ENCODE measurements at regions not wholly inside any gene's neighbourhood (a gene's known extent, or its start where the extent isn't known, plus 50 kb on each side); places are given as distances from the start of the nearest gene placed in this dataset.

GRCh38 chr21:15514073-15514946 is 215.5 kb upstream of the USP25 start:
- intact Hi-C loops (cut with DNase I) = no loop called here

GRCh38 chr21:15515908-15516307 is 213.9 kb upstream of the USP25 start:
- intact Hi-C loops (cut with DNase I) = no loop called here
- ATAC-seq = no peak

More at GRCh38 chr21:15514073-15514946, 215.5 kb upstream of the USP25 start:
- DNase-seq (ENCODE audit: missing footprints) = no peak
- ATAC-seq = no peak

GRCh38 chr21:15517394-15517793 is 212.4 kb upstream of the USP25 start:
- DNase-seq (ENCODE audit: missing footprints) (no peak), ATAC-seq (no peak)
- intact Hi-C loops (cut with DNase I) = no loop called here

More at GRCh38 chr21:15515908-15516307, 213.9 kb upstream of the USP25 start:
- no peak for DNase-seq (ENCODE audit: missing footprints)

- no peak for ATAC-seq
- intact Hi-C loops (cut with DNase I) = no loop called here
- no peak for DNase-seq (ENCODE audit: missing footprints)
These were observed 208.8 kb upstream of the USP25 start for GRCh38 chr21:15520811-15521643.

- intact Hi-C loops (cut with DNase I) = no loop called here
- DNase-seq (ENCODE audit: missing footprints) = no peak
- ATAC-seq = no peak
These were observed 208.2 kb upstream of the USP25 start for GRCh38 chr21:15521644-15522001.

- ATAC-seq (no peak), DNase-seq (ENCODE audit: missing footprints) (no peak)
- intact Hi-C loops (cut with DNase I) = no loop called here
These were observed 207.6 kb upstream of the USP25 start for GRCh38 chr21:15522148-15522547.

GRCh38 chr21:15524855-15525254 is 204.9 kb upstream of the USP25 start:
- ATAC-seq = no peak
- intact Hi-C loops (cut with DNase I) = no loop called here
- DNase-seq (ENCODE audit: missing footprints) = no peak

GRCh38 chr21:15526798-15527197 is 203.0 kb upstream of the USP25 start:
- ATAC-seq (no peak), DNase-seq (ENCODE audit: missing footprints) (no peak)
- intact Hi-C loops (cut with DNase I) = no loop called here

- intact Hi-C loops (cut with DNase I) = no loop called here
- DNase-seq (ENCODE audit: missing footprints) (no peak), ATAC-seq (no peak)
These were observed 201.4 kb upstream of the USP25 start for GRCh38 chr21:15528346-15528745.

- DNase-seq (ENCODE audit: missing footprints) = no peak
- ATAC-seq = no peak
- intact Hi-C loops (cut with DNase I) = no loop called here
These were observed 197.8 kb upstream of the USP25 start for GRCh38 chr21:15531986-15532385.

- intact Hi-C loops (cut with DNase I) = no loop called here
- no peak for DNase-seq (ENCODE audit: missing footprints)
- ATAC-seq = no peak
These were observed 196.2 kb upstream of the USP25 start for GRCh38 chr21:15533618-15534017.

GRCh38 chr21:15534450-15534886 is 195.3 kb upstream of the USP25 start:
- intact Hi-C loops (cut with DNase I) = no loop called here
- DNase-seq (ENCODE audit: missing footprints) (no peak), ATAC-seq (no peak)

- DNase-seq (ENCODE audit: missing footprints) = no peak
- ATAC-seq = no peak
- intact Hi-C loops (cut with DNase I) = no loop called here
These were observed 190.4 kb upstream of the USP25 start for GRCh38 chr21:15539376-15539775.

GRCh38 chr21:15543473-15543872 is 186.3 kb upstream of the USP25 start:
- DNase-seq (ENCODE audit: missing footprints) = no peak
- no peak for ATAC-seq
- intact Hi-C loops (cut with DNase I) = no loop called here

GRCh38 chr21:15549671-15550070 is 180.1 kb upstream of the USP25 start:
- ATAC-seq = no peak
- intact Hi-C loops (cut with DNase I) = no loop called here
- no peak for DNase-seq (ENCODE audit: missing footprints)

- no peak for ATAC-seq
- DNase-seq (ENCODE audit: missing footprints) = no peak
- intact Hi-C loops (cut with DNase I) = no loop called here
These were observed 176.8 kb upstream of the USP25 start for GRCh38 chr21:15552914-15553494.

- intact Hi-C loops (cut with DNase I) = no loop called here
- ATAC-seq (no peak), DNase-seq (ENCODE audit: missing footprints) (no peak)
These were observed 171.9 kb upstream of the USP25 start for GRCh38 chr21:15557925-15558324.

GRCh38 chr21:15558884-15559283 is 170.9 kb upstream of the USP25 start:
- ATAC-seq (no peak), DNase-seq (ENCODE audit: missing footprints) (no peak)
- intact Hi-C loops (cut with DNase I) = no loop called here

- no peak for ATAC-seq
- no peak for DNase-seq (ENCODE audit: missing footprints)
- intact Hi-C loops (cut with DNase I) = no loop called here
These were observed 170.1 kb upstream of the USP25 start for GRCh38 chr21:15559660-15560059.
